ENCODE measurements at regions not wholly inside any gene's neighbourhood (a gene's known extent, or its start where the extent isn't known, plus 50 kb on each side); places are given as distances from the start of the nearest gene placed in this dataset.

GRCh38 chr9:104245925-104246324 is 151.8 kb downstream of the SMC2 start:
- TF ChIP-seq CTCF (IDR thresholded peaks at IDR 0.05; ENCODE audit: low read length) (no peak), EZH2 (IDR thresholded peaks at IDR 0.05; ENCODE audit: borderline replicate concordance, low read length) (no peak)
